Heart right ventricle (tissue), 16 donors: ENCODE measurements at regions not wholly inside any gene's neighbourhood (a gene's known extent, or its start where the extent isn't known, plus 50 kb on each side); places are given as distances from the start of the nearest gene placed in this dataset.

Experiments
- ATAC-seq, 8 donors: fragments of 200-7000 bp; cut with Tn5 transposase; one replicate each; pipeline ENCODE4 v1.9.1; 2020; ENCODE audit warnings: mild to moderate bottlenecking in 8 of 8, moderate library complexity in 8 of 8, moderate number of reproducible peaks in 1 of 8
- DNase-seq, 2 donors: peaks; one replicate each; pipeline ENCODE4 v3.0.0-alpha.2; 2020
- H3K27ac ChIP-seq, 10 donors: fragments of 200-600 bp; sonication (generic) in 2 of 10; one replicate each; pipeline versions ENCODE4 v1.5.0 to v1.8.0; 2020 to 2022; ENCODE audit warnings: mild to moderate bottlenecking in 3 of 10
- H3K27me3 ChIP-seq, 7 donors: fragments of 200-600 bp; one replicate each; pipeline ENCODE4 v1.8.0; 2021 to 2022; ENCODE audit warnings: mild to moderate bottlenecking in 2 of 7
- H3K36me3 ChIP-seq, 9 donors: fragments of 200-600 bp; sonication (generic) in 1 of 9; one replicate each; pipeline versions ENCODE4 v1.5.0 to v1.8.0; 2020 to 2022; ENCODE audit warnings: mild to moderate bottlenecking in 2 of 9
- H3K4me1 ChIP-seq, 9 donors: fragments of 200-600 bp; sonication (generic) in 1 of 9; one replicate each; pipeline versions ENCODE4 v1.5.0 to v1.8.0; 2020 to 2022; ENCODE audit warnings: mild to moderate bottlenecking in 4 of 9
- H3K4me3 ChIP-seq, 10 donors: fragments of 200-600 bp; sonication (generic) in 2 of 10; one replicate each; pipeline versions ENCODE4 v1.5.0 to v1.8.0; 2020 to 2022; ENCODE audit warnings: mild to moderate bottlenecking in 7 of 10, moderate library complexity in 2 of 10
- H3K9me3 ChIP-seq, 11 donors: fragments of 200-600 bp in 10 of 11; sonication (generic) in 2 of 11; one replicate each; pipeline versions ENCODE4 v1.5.0 to v1.8.0; 2013 to 2022; ENCODE audit warnings: mild to moderate bottlenecking in 2 of 11, control low read depth in 1 of 11, moderate library complexity in 1 of 11
- WGBS, 2 donors: extraction: QIAGEN DNeasy Blood & Tissue Kit; methylation state at CpG; one replicate each; pipeline ENCODE4 v1.1.7; 2013; ENCODE audit warnings: inconsistent platforms in 1 of 2; 5-methylcytosine and 5-hydroxymethylcytosine counted together
- intact Hi-C, 10 donors: fragments of 100-400 bp; cut with DNase I; formaldehyde crosslinking; loops; one replicate each; pipeline versions ENCODE4 v1.11.1 to v1.14.2; 2022
- TF ChIP-seq, protein P1 (sequence below), 9 donors: fragments of 200-600 bp; sonication (generic) in 2 of 9; IDR thresholded peaks; one replicate each; pipeline versions ENCODE4 v1.5.0 to v1.8.0; 2021 to 2022; ENCODE audit warnings: antibody characterized with exemption in 9 of 9, mild to moderate bottlenecking in 5 of 9, moderate library complexity in 1 of 9
- donor health status: Arrhythmogenic right ventricular cardiomyopathy.
- donor health status: ischemic (EF 13 %, LVEDD 7.1; RV severe dilation, severe dysfunction).
- donor health status: healthy with polysubstance abuse.
- donor health status: DM: no; HTN: yes; CAD: no.
- donor health status: DM: no; HTN: no; CAD: no.
- donor health status: ischemic (EF 25% LVEDD 6.9; RV normal size, moderate dysfunction).
- donor health status: ischemic (EF 25% LVEDD 5.7; RV mildly dilated, moderate dysfunction).
- donor health status: healthy.
- donor health status: DM: yes; HTN: yes; CAD: no.
- donor health status: Ischemic cardiomyopathy.
- donor health status: ischemic (EF 35%, LVEDD 5.7; RV mildly dilated, moderate dysfunction).
- donor health status: nonischemic (EF 11% LVEDD 7.7; RV severe dilation, severe dysfunction).
- donor health status: DM: yes; HTN: yes; CAD: no.
- donor health status: PGD.
- donor health status: ischemic (EF 29% LVEDD 5.4; RV normal size, mild dysfunction).
- donor health status: nonischemic (EF 23%, LVEDD 6.1; RV moderate dilation, normal function).

DNA sequence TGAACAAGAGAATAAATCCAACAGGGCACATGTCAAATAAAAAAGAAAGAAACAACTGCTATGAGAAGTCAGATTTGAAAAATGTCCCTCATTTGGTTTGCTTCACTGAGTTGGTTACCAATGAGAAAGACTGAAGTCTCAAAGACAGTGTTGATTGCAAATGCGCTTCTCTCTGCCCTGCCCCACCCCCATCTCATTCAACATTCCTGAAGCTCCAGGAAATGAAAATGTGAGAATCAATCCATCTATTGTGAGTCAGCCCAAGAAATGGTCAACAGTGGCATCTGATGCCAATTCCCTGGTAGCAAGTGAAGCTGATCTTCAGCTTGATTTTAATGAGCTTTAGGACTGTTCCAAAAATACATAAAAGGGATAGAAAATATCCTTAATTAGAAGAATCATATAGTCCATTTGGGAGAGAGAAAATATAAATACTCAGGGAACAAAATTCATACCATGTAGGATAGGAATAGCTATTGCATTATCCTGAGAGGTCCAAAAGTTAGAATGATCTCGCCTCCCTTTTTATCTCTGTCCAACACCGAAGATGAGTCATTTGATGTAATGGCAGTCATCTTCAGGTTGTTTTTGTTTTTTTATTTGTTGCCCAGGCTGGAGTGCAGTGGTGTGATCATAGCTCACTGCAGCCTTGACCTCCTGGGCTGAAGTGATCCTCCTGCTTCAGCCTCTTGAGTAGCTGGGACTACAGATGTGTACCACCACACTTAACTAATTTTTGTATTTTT is 200.3 kb upstream of the UMPS start:
- DNase-seq (no peak), ATAC-seq (no peak)
- peaks cover 0 to 3% (median 0%) of the 10 kb centered on the region in 11 donors for H3K9me3 ChIP-seq
- intact Hi-C loops, result no loop called here
- no peaks in the 10 kb centered on the region for H3K27me3 ChIP-seq
- WGBS, 2 donors, result 87 to 100% methylated on average over 3 of the region's 3 CpGs
- H3K36me3 ChIP-seq, result peaks cover 0 to 2% (median 0%) of the 10 kb centered on the region in 9 donors
- TF ChIP-seq, protein P1, sequence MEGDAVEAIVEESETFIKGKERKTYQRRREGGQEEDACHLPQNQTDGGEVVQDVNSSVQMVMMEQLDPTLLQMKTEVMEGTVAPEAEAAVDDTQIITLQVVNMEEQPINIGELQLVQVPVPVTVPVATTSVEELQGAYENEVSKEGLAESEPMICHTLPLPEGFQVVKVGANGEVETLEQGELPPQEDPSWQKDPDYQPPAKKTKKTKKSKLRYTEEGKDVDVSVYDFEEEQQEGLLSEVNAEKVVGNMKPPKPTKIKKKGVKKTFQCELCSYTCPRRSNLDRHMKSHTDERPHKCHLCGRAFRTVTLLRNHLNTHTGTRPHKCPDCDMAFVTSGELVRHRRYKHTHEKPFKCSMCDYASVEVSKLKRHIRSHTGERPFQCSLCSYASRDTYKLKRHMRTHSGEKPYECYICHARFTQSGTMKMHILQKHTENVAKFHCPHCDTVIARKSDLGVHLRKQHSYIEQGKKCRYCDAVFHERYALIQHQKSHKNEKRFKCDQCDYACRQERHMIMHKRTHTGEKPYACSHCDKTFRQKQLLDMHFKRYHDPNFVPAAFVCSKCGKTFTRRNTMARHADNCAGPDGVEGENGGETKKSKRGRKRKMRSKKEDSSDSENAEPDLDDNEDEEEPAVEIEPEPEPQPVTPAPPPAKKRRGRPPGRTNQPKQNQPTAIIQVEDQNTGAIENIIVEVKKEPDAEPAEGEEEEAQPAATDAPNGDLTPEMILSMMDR (IDR thresholded peaks at IDR 0.05), result no peak
- no peaks in the 10 kb centered on the region for H3K4me1 ChIP-seq
- H3K4me3 ChIP-seq, result no peak overlapping the region
- H3K27ac ChIP-seq, result no peak overlapping the region

DNA sequence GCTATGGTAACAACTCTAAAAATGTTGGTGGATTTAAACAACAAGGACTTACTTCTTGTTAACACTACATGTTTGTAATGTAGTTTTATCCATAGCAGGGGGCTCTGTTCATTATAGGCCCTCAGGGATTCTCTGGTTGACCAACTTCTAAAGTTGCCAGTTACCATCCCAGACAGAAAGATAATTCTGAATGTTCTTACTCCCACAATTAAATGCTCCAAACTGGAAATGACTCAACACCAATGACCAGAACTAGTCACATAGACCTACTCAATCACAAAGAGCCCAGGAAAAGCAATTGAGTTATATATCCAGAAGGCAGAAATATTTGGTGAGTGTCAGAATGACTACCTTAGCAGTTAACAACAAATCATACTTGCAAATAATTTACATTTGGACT is 199.3 kb upstream of the UMPS start:
- Histone ChIP-seq H3K4me3 (no peak overlapping the region), H3K36me3 (peaks cover 0 to 2% (median 0%) of the 10 kb centered on the region in 9 donors), H3K4me1 (no peaks in the 10 kb centered on the region), H3K9me3 (no peaks in the 10 kb centered on the region), H3K27me3 (no peaks in the 10 kb centered on the region), H3K27ac (no peak overlapping the region)
- intact Hi-C loops, result no loop called here
- TF ChIP-seq, protein P1 (IDR thresholded peaks at IDR 0.05), result no peak
- ATAC-seq, result no peak
- no peak for DNase-seq

- no peaks in the 10 kb centered on the region for H3K27me3 ChIP-seq
- intact Hi-C loops, result no loop called here
- no peaks in the 10 kb centered on the region for H3K4me1 ChIP-seq
- no peak overlapping the region for H3K27ac ChIP-seq
- no peaks in the 10 kb centered on the region for H3K9me3 ChIP-seq
- H3K4me3 ChIP-seq, result no peak overlapping the region
- H3K36me3 ChIP-seq, result peaks cover 0 to 2% (median 0%) of the 10 kb centered on the region in 9 donors
- TF ChIP-seq, protein P1 (IDR thresholded peaks at IDR 0.05), result no peak
- DNase-seq (no peak), ATAC-seq (no peak)
- WGBS, 2 donors, result 94% methylated on average over 1 of the region's 1 CpG
These were observed 198.2 kb upstream of the UMPS start for GRCh38 chr3:124532071-124532470.

DNA sequence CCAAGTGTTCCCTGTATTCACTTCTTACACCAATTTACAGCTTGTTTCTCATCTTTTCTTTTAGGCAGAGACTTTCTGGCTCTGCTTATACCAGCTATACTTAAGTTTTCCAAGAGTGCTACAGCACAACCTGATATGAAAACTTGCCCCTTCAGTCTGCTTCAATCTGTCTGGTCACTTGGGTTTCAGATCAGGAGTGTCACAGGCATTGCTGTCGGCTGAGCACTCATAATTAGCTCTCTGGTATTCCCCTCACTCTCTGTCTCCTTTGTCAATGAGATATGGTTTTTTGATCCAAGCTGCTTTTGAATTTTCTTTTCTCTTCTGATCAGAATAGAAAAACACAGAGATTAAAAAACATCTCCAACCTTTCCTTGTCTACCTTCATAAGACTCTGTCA is 194.9 kb upstream of the UMPS start:
- 65% methylated on average over 1 of the region's 1 CpG for WGBS, 2 donors
- H3K4me3 ChIP-seq, result no peak overlapping the region
- no peaks in the 10 kb centered on the region for H3K36me3 ChIP-seq
- no peaks in the 10 kb centered on the region for H3K27me3 ChIP-seq
- DNase-seq (no peak), ATAC-seq (no peak)
- H3K4me1 ChIP-seq, result peaks cover 0 to 7% (median 0%) of the 10 kb centered on the region in 9 donors
- no peak overlapping the region for H3K27ac ChIP-seq
- TF ChIP-seq, protein P1 (IDR thresholded peaks at IDR 0.05), result no peak
- intact Hi-C loops, result no loop called here
- H3K9me3 ChIP-seq, result no peaks in the 10 kb centered on the region
